Gastrocnemius medialis (tissue), 4 donors: ENCODE measurements at regions not wholly inside any gene's neighbourhood (a gene's known extent, or its start where the extent isn't known, plus 50 kb on each side); places are given as distances from the start of the nearest gene placed in this dataset.

Experiments used
- ATAC-seq, 2 donors: fragments of 150-250 bp; one replicate each; pipeline ENCODE4 v1.9.1; 2016
- DNase-seq, 2 donors: peaks; one replicate each; pipeline ENCODE4 v3.0.0-alpha.2; 2019
- H3K27ac ChIP-seq, 4 donors: fragments of 200-600 bp; sonication (generic); 1 replicate in 1 of 4; 2 replicates in 3 of 4; pipeline ENCODE4 v1.5.1; 2016 to 2018; ENCODE audit warnings: mild to moderate bottlenecking in 2 of 4, moderate library complexity in 1 of 4
- H3K27me3 ChIP-seq, 3 donors: fragments of 200-600 bp; sonication (generic) in 2 of 3; 1 replicate in 1 of 3; 2 replicates in 2 of 3; pipeline versions ENCODE4 v1.5.1 to v1.6.0; 2016 to 2019; ENCODE audit warnings: mild to moderate bottlenecking in 1 of 3, moderate library complexity in 1 of 3
- H3K36me3 ChIP-seq, 2 donors: fragments of 200-600 bp; sonication (generic) in 1 of 2; one replicate each; pipeline ENCODE4 v1.5.1; 2017 to 2018
- H3K4me1 ChIP-seq, 2 donors: fragments of 200-600 bp; sonication (generic) in 1 of 2; one replicate each; pipeline ENCODE4 v1.5.1; 2016 to 2017; ENCODE audit warnings: mild to moderate bottlenecking in 2 of 2
- H3K4me3 ChIP-seq, 4 donors: fragments of 200-600 bp; sonication (generic) in 3 of 4; 1 replicate in 1 of 4; 2 replicates in 3 of 4; pipeline ENCODE4 v1.5.1; 2016 to 2019; ENCODE audit warnings: mild to moderate bottlenecking in 2 of 4
- H3K9me3 ChIP-seq, 3 donors: fragments of 200-600 bp; sonication (generic) in 2 of 3; 1 replicate in 1 of 3; 2 replicates in 2 of 3; pipeline ENCODE4 v1.5.1; 2016 to 2019
- POLR2A ChIP-seq, 2 donors: fragments of 450-650 bp; IDR thresholded peaks; one replicate each; pipeline ENCODE4 v1.6.1; 2017; ENCODE audit warnings: antibody characterized with exemption in 2 of 2, mild to moderate bottlenecking in 2 of 2, moderate library complexity in 2 of 2
- in situ Hi-C, 4 donors: fragments of 200-750 bp; cut with MboI; loops; one replicate each; pipeline versions ENCODE4 v1.15.0 to v1.8.0; 2017; ENCODE audit warnings: low sequenced_read_pairs in 4 of 4
- intact Hi-C: fragments of 100-400 bp; cut with DNase I; formaldehyde crosslinking; loops from one replicate; pipeline ENCODE4 v1.15.1; 2023; ENCODE audit warnings: low total_unique reads
- TF ChIP-seq, protein P1 (sequence below), 5 experiments: fragments of 450-650 bp in 3 of 5; fragments of 200-600 bp in 2 of 5; sonication (generic) in 2 of 5; IDR thresholded peaks in 4 of 5; conservative IDR thresholded peaks in 1 of 5; 1 replicate in 4 of 5; 2 replicates in 1 of 5; pipeline ENCODE4 v1.5.1; 2016 to 2019; ENCODE audit warnings: antibody characterized with exemption in 5 of 5, mild to moderate bottlenecking in 3 of 5, moderate library complexity in 3 of 5

- ATAC-seq, result no peak
- H3K27ac ChIP-seq, result no peak overlapping the region
- TF ChIP-seq, protein P1, sequence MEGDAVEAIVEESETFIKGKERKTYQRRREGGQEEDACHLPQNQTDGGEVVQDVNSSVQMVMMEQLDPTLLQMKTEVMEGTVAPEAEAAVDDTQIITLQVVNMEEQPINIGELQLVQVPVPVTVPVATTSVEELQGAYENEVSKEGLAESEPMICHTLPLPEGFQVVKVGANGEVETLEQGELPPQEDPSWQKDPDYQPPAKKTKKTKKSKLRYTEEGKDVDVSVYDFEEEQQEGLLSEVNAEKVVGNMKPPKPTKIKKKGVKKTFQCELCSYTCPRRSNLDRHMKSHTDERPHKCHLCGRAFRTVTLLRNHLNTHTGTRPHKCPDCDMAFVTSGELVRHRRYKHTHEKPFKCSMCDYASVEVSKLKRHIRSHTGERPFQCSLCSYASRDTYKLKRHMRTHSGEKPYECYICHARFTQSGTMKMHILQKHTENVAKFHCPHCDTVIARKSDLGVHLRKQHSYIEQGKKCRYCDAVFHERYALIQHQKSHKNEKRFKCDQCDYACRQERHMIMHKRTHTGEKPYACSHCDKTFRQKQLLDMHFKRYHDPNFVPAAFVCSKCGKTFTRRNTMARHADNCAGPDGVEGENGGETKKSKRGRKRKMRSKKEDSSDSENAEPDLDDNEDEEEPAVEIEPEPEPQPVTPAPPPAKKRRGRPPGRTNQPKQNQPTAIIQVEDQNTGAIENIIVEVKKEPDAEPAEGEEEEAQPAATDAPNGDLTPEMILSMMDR (IDR thresholded peaks at IDR 0.05 in 4 of 5, conservative IDR thresholded peaks at IDR 0.05 in 1 of 5), result no peak
- no peak for TF ChIP-seq POLR2A (IDR thresholded peaks at IDR 0.05)
- H3K36me3 ChIP-seq, result no peaks in the 10 kb centered on the region
- H3K9me3 ChIP-seq, result no peaks in the 10 kb centered on the region
- in situ Hi-C loops, result no loop called here
- no peaks in the 10 kb centered on the region for H3K27me3 ChIP-seq
- intact Hi-C loops, result no loop called here
- no peak overlapping the region for H3K4me3 ChIP-seq
- no peak for DNase-seq
- H3K4me1 ChIP-seq, result no peaks in the 10 kb centered on the region
Measured at GRCh38 chr7:26617066-26617465, 247.3 kb downstream of the SKAP2 start.
